Amniotic epithelial cell (primary cell): ENCODE measurements at regions not wholly inside any gene's neighbourhood (a gene's known extent, or its start where the extent isn't known, plus 50 kb on each side); places are given as distances from the start of the nearest gene placed in this dataset.

ENCODE experiments used
- DNase-seq: peaks from one replicate; pipeline ENCODE4 v3.0.0-alpha.2; 2010; ENCODE audit warnings: low read depth

DNA sequence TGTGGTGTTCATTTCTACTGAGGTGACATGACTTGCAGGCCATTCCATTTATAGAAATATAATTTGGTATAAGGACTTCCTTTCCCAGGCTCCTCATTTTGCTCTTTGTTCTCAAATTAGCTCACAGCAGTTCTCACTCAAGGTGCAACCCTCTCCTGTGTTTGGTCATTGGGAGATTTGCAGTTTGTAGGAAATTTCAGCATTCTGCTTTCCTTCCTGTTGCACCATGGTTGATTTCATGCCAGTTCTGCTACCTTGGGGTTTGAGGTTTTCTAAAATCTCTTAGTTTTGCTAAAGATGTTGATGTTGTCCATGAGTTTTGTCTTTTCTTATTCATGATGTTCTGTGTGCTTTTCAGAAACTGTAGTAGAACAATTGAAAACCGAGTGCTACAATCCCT lies 65.7 kb upstream of the PROK2 start:
- DNase-seq: no peak

DNA sequence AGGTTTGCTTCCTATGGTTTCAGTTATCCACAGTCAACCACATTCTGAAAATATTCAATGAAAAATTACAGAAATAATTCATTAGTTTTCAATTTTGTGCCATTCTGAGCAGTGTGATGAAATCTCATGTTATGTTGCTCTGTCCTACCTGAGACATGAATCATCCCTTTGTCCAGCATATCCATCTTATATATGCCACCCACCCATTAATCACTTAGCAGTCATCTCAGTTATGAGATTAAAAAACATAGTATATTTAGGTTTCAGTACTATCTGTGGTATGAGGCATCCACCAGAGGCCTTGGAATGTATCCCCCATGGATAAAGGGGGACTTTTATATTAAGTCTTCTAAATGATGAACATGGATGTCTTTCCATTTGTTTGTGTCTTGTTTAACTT lies 64.7 kb upstream of the PROK2 start:
- no peak for DNase-seq

DNA sequence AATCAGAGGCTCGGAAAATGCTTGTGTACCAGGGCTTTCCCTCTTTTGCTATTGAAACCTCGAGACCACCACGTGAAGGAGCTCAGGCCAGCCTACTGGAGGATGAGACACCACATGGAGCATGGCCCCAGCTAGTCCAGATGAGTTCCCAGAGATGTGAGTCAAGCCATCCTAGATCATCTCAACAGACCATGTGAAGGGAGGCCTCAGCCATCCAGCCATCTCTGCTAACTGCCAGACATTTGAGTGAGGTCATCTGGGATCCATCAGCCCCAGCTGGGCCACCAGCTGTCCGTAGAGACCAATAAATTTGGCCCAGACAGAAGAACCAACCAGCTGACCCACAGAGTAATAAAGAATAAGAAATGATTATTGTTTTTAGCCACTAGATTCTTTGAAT lies 62.8 kb upstream of the PROK2 start:
- no peak for DNase-seq

- peak; percentile 60 for DNase-seq
Measured at GRCh38 chr3:71846185-71846584, 61.2 kb upstream of the PROK2 start.

GRCh38 chr3:71843071-71843470 lies 58.1 kb upstream of the PROK2 start:
- DNase-seq: no peak

- DNase-seq: no peak
Measured at GRCh38 chr3:71838406-71838805, 53.5 kb upstream of the PROK2 start.
